ENCODE measurements at regions not wholly inside any gene's neighbourhood (a gene's known extent, or its start where the extent isn't known, plus 50 kb on each side); places are given as distances from the start of the nearest gene placed in this dataset.
"Not testable (repeated sequence)": the region's sequence is repeated elsewhere in the genome, so short reads cannot be mapped to it uniquely, and the experiment has no call there.

DNA sequence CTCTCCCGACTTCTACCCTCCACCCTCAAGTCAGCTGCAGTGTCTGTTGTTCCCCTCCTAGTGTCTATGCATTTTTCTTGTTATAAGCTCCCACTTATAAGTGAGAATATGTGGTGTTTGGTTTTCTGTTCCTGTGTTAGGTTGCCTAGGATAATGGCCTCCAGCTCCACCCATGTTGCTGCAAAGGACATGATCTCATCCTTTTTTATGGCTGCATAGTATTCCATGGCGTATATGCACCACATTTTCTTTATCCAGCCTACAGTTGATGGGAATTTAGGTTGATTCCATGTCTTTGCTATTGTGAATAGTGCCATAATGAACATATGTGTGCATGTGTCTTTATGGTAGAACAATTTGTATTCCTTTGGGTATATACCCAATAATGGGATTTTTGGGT is 80.7 kb downstream of the SPTSSA start:
- TF ChIP-seq CTCF (IDR thresholded peaks at IDR 0.05; ENCODE audit: low read depth, low read length, poor library complexity, severe bottlenecking); EZH2phosphoT487 (IDR thresholded peaks at IDR 0.05; ENCODE audit: borderline replicate concordance, low read length): not testable (repeated sequence)
